Kidney capillary endothelial cell (primary cell): ENCODE measurements at regions not wholly inside any gene's neighbourhood (a gene's known extent, or its start where the extent isn't known, plus 50 kb on each side); places are given as distances from the start of the nearest gene placed in this dataset.
"Not testable (repeated sequence)": the region's sequence is repeated elsewhere in the genome, so short reads cannot be mapped to it uniquely, and the experiment has no call there.

Source experiments
- DNase-seq: peaks from one replicate; pipeline ENCODE4 v3.0.0-alpha.2; 2018; ENCODE audit warnings: low spot score

- no peak for DNase-seq
Measured at GRCh38 chr2:33975498-33975897, 376.4 kb upstream of the FAM98A start.

GRCh38 chr2:33967103-33967502, 368.0 kb upstream of the FAM98A start:
- DNase-seq: no peak

DNA sequence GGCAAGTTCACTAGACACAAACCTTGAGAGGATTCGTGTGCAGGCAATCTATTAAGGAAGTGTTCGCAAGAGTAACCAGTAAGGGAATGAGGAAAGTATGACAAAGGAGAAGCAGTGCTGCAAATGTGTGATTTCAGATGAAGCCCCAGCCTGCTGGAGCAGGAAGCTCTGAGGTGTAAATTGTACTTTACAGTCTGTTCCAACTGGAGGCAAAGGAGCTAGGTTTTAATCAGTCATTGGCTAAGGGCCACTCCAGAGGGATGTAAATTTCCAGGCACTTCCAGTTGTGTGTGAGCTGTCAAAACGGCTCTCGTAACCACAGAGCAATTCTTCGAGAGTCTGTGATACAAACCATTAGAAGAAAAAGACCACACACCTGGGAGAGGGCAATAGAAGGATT, 359.5 kb upstream of the FAM98A start:
- no peak for DNase-seq

- DNase-seq: no peak
Measured at GRCh38 chr2:33949371-33949770, 350.3 kb upstream of the FAM98A start.

DNA sequence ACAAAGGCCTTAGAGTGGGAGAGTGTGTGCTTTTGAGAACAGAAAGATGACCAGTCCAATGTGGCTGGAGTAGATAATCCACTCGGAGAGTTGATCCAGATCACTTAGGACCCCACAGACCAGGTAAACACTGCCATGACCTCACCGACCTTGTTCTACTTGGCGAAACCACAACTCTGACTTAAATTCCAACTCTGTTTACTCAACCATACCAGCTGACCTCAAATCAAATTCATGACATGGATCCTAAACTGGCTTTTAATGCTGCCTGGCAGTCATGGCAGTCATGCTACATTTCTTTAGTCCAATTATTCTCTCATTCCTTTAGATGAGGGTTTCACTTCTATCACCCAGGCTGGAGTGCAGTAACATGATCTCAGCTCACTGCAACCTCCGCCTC, 347.1 kb upstream of the FAM98A start:
- no peak for DNase-seq

GRCh38 chr2:33933203-33933602, 334.1 kb upstream of the FAM98A start:
- DNase-seq: no peak

GRCh38 chr2:33931164-33931563, 332.1 kb upstream of the FAM98A start:
- DNase-seq: no peak

GRCh38 chr2:33929467-33929866, 330.4 kb upstream of the FAM98A start:
- DNase-seq: no peak

DNA sequence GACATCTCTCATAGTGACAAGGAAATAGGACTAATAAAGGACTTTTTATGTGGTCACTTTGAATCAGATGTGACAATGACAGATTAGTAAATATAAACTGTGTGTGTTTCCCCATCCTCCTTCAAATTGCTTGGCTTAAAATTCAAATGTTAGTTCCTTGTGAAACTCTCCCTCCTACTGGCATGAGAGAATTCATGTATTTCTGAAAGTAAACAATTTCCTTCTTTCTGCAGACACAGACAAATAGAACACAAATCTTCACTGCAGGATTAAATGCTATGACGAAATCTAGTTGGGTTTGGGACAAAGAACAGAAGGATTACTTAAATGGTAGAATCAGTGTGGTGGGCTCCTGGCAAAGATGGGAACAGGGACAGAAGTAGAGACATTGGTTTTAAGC, 328.7 kb upstream of the FAM98A start:
- no peak for DNase-seq

DNA sequence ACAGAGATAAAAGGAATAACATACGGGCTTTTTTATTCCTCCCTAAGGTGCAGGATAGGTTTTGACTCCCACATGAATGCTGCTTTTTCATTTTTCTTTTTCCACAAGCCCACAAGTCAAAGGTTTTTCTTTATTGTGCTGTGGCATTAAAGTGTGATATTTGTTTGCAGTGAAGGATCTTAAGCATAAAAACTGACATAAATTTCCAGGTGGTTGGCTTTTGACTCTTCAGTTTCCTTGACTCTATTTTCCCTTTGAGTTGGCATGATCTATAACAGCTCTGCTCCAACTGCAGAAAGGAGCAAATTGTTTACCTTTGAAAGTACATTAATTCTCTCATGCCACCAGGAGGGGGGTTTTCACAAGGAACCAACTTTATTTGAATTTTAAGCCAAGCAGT, 326.2 kb upstream of the FAM98A start:
- DNase-seq: no peak

GRCh38 chr2:33924586-33925169, 325.6 kb upstream of the FAM98A start:
- no peak for DNase-seq

GRCh38 chr2:33917252-33917651, 318.2 kb upstream of the FAM98A start:
- DNase-seq: no peak

GRCh38 chr2:33913071-33913616, 314.0 kb upstream of the FAM98A start:
- DNase-seq: no peak

DNA sequence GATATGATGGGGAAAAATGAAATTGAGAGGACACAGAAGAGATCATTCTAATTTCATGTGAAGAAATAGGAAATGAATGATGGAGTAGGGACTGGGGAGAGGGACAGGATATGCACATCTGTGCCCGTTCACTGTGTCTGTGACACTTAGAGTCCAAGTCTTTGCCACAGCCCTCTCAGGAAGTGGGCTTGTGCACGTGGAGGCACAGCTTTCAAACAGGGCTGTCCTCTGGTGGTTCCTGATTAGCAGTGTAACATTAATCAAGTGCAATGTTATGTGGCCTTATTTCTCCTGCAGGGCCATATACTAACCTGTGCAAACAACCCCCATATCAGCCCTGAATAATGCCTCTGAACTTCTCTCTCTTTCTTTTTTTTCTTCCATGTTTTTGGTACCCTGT, 312.2 kb upstream of the FAM98A start:
- no peak for DNase-seq

DNA sequence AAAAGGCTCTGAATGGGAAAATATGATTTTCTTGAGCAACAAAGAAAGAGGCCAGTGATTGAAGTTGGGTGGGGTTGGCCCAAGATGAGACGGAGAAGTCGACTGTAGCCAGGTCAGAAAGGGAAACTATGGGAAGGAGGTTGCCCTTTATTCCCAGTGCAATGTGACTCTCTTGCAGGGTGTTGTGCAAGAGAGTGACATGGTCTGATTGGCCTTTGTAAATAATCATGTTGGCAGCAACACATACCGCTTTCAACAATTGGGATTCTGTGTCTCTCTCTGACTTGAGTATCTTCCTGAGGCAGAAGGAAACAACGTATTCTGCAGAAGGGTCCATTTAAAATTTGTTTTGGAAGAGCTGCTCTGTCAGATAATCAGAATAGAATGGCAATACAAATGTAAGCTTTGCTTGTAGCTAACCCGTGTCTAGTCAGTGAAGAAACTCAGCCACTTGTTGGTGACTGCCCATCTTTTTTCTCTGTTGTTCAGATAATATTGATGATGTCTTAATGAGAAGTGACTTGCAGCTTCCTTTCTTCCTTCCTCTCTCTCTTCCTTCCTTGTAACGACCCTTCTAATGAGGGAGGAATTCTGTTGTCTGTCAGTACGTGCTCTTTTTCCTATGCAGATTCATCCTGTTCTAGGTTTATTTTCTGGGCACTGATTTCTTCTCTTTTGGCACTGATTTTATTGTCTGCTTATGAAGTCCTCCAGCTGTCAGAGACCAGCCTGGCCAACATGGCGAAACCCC, 311.0 kb upstream of the FAM98A start:
- DNase-seq: no peak

DNA sequence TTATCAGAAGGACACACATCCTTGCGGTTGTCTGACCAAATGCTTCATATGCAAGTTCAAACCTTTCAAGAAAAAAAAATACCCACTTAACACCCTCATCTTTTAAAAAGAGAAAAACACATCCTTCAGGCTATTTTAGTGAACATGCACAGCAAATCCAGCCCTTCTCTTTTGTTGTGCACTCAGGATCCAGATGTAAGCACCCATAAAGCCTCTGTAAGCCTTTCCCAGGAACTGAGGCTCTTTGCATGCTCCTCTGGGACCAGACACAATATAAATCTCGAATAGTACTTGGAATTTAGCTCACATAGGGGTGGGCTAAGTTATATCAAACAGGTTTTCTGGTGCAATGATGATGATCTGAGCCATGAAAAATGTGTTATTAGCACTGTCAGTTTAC, 308.8 kb upstream of the FAM98A start:
- DNase-seq: no peak

DNA sequence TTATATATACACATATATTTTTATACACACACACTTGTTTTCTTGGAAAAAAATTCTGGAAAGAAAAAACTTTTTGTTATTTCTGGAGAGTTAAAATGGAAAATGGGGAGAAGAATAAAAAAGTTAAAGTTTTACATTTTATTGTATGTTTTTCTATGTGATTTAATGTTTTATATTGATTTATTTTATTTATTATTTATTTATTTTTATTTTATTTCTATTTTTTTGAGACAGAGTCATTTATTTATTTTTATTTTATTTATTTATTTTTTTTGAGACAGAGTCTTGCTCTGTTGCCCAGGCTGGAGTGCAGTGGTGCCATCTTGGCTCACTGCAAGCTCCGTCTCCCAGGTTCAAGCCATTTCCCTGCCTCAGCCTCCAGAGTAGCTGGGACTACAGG, 307.0 kb upstream of the FAM98A start:
- DNase-seq: not testable (repeated sequence)

DNA sequence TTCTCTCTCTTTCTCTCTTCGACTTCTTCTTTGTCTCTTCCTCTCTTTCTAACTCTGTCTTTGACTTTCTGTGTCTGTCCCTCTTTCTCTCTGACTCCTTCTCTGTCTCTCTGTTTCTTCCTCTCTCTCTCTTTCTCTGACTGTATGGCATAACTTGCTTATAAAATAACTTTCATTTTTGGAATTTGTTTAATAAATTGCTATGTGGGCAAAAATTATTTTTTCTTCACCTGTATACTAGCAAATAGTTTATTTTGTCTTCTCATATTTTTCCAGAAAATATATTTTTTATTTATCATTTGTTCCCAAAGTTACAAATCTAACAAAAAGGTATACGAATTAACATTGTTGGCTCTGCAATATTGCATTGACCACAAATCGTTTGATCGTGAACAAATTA, 305.7 kb upstream of the FAM98A start:
- no peak for DNase-seq

DNA sequence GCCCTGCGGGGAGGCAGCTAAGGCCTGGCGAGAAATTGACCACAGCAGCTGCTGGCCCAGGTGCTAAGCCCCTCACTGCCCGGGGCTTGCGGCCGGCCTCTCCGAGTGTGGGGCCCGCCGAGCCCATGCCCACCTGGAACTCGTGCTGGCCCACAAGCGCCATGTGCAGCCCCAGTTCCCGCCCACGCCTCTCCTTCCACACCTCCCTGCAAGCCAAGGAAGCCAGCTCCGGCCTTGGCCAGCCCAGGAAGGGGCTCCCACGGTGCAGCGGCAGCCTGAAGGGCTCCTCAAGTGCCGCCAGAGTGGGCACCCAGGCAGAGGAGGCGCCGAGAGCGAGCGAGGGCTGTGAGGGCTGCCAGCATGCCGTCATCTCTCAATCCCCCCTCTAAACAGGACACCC, 304.6 kb upstream of the FAM98A start:
- DNase-seq: no peak

- no peak for DNase-seq
Measured at GRCh38 chr2:33903215-33903614, 304.1 kb upstream of the FAM98A start.

DNA sequence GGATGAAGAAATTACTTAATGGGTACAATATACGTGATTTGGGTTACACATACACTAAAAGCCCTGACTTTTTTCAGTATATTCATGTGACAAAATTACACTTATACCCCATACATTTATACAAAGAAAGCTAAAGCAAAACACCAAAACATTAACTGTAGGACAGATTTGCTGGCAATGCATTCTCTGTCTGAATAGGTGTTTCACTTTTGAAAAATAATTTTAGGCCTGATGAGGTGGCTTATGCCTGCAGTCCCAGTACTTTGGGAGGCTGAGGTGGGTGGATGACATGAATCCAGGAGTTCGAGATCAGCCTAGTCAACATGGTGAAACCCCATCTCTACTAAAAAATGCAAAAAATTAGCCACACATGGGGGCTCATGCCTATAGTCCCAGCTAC, 301.5 kb upstream of the FAM98A start:
- no peak for DNase-seq

GRCh38 chr2:33897741-33898140, 298.6 kb upstream of the FAM98A start:
- DNase-seq: no peak

DNA sequence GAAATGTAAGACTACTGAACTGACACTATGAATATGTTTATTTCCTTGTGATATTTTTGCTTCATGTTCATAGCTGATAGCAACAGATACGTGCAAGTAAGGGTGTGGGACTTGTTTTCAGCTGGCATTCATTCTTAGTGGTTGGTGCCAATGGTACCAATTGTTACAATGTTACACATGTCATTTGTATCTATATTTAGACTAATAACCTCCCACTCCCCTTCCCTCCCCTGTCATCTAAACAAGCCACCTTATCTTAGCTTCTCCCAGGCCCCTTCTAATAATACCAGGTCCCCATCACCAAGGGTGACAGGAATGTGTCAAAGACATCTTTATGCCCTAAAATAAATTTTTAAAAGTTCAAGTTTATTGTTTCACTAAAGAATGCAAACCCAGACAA, 294.7 kb upstream of the FAM98A start:
- no peak for DNase-seq

- DNase-seq: no peak
Measured at GRCh38 chr2:33891616-33892015, 292.5 kb upstream of the FAM98A start.
